Transverse colon (tissue), 4 donors: ENCODE measurements at regions not wholly inside any gene's neighbourhood (a gene's known extent, or its start where the extent isn't known, plus 50 kb on each side); places are given as distances from the start of the nearest gene placed in this dataset.

Source experiments
- DNase-seq: peaks from one replicate; pipeline ENCODE4 v3.0.0-alpha.2; 2019
- H3K27ac ChIP-seq, 4 donors: fragments of 200-600 bp; sonication (generic); 2 replicates each; pipeline ENCODE4 v1.5.1; 2016 to 2018; ENCODE audit warnings: inconsistent platforms in 4 of 4
- H3K27me3 ChIP-seq: fragments of 200-600 bp; sonication (generic); 2 replicates; pipeline ENCODE4 v1.5.1; 2017; ENCODE audit warnings: inconsistent platforms
- H3K36me3 ChIP-seq, 4 donors: fragments of 200-600 bp; sonication (generic); 2 replicates each; pipeline ENCODE4 v1.5.1; 2017 to 2019; ENCODE audit warnings: inconsistent platforms in 4 of 4
- H3K4me1 ChIP-seq, 4 donors: fragments of 200-600 bp; sonication (generic); 2 replicates each; pipeline ENCODE4 v1.5.1; 2017 to 2020; ENCODE audit warnings: inconsistent platforms in 4 of 4
- H3K4me3 ChIP-seq, 4 donors: fragments of 200-600 bp; sonication (generic); 1 replicate in 1 of 4; 2 replicates in 3 of 4; pipeline versions ENCODE4 v1.5.1 to v1.6.1; 2017 to 2019; ENCODE audit warnings: inconsistent platforms in 4 of 4
- H3K9me3 ChIP-seq, 2 donors: fragments of 200-600 bp; sonication (generic); 2 replicates each; pipeline ENCODE4 v1.5.1; 2017 to 2019; ENCODE audit warnings: inconsistent platforms in 2 of 2
- CTCF ChIP-seq, 5 experiments: fragments of 200-600 bp in 3 of 5; fragments of 450-650 bp in 2 of 5; sonication (generic) in 3 of 5; IDR thresholded peaks; 1 replicate in 2 of 5; 2 replicates in 3 of 5; pipeline ENCODE4 v1.5.1; 2016 to 2017; ENCODE audit warnings: antibody characterized with exemption in 5 of 5, inconsistent platforms in 3 of 5, mild to moderate bottlenecking in 2 of 5, moderate library complexity in 1 of 5
- EP300 ChIP-seq: sonication (generic); formaldehyde crosslinking; IDR thresholded peaks from one replicate; pipeline ENCODE4 v1.6.1; 2017; ENCODE audit warnings: antibody characterized with exemption, low read depth
- POLR2A ChIP-seq: fragments of 450-650 bp; IDR thresholded peaks from one replicate; pipeline ENCODE4 v1.6.1; 2016; ENCODE audit warnings: antibody characterized with exemption, mild to moderate bottlenecking, moderate library complexity
- POLR2AphosphoS5 ChIP-seq, 3 donors: sonication (generic); formaldehyde crosslinking; IDR thresholded peaks; one replicate each; pipeline ENCODE4 v1.6.1; 2016; ENCODE audit warnings: antibody characterized with exemption in 3 of 3
- WGBS, 2 donors: methylation state at CpG; one replicate each; pipeline ENCODE4 v1.1.5; 2018; ENCODE audit warnings: low coverage in 1 of 2; 5-methylcytosine and 5-hydroxymethylcytosine counted together
- in situ Hi-C, 4 donors: fragments of 200-750 bp; cut with MboI; loops; one replicate each; pipeline versions ENCODE4 v1.15.0 to v1.15.1; 2017; ENCODE audit warnings: low sequenced_read_pairs in 3 of 4, low pct_ligation_motif_present in 1 of 4, low pct_unique_long_range_greater_than_20kb in 1 of 4
- intact Hi-C: fragments of 100-400 bp; cut with DNase I; formaldehyde crosslinking; loops from one replicate; pipeline ENCODE4 v1.15.1; 2023; ENCODE audit warnings: low total_unique reads

- H3K9me3 ChIP-seq = no peaks in the 10 kb centered on the region
- 85 to 92% methylated on average over 6 of the region's 6 CpGs for WGBS, 2 donors
- H3K27ac ChIP-seq = no peak overlapping the region
- in situ Hi-C loops = no loop called here
- H3K4me3 ChIP-seq = no peak overlapping the region
- no peaks in the 10 kb centered on the region for H3K36me3 ChIP-seq
- peaks cover 0 to 19% (median 10%) of the 10 kb centered on the region in 4 donors for H3K4me1 ChIP-seq
- intact Hi-C loops = no loop called here
- TF ChIP-seq CTCF (IDR thresholded peaks at IDR 0.05) = no peak
- no peak for TF ChIP-seq EP300
- no peak for TF ChIP-seq POLR2A
- TF ChIP-seq POLR2AphosphoS5 (IDR thresholded peaks at IDR 0.05) = no peak
- H3K27me3 ChIP-seq = no peaks in the 10 kb centered on the region
- DNase-seq = no peak
These were observed 225.5 kb downstream of the KLF5 start for GRCh38 chr13:73284081-73284874.

GRCh38 chr13:73283636-73284035, 224.8 kb downstream of the KLF5 start:
- in situ Hi-C loops (no loop called here), intact Hi-C loops (no loop called here)
- H3K4me3 ChIP-seq = no peak overlapping the region

GRCh38 chr13:73281746-73282145, 222.9 kb downstream of the KLF5 start:
- DNase-seq = no peak
- Histone ChIP-seq H3K27me3 (no peaks in the 10 kb centered on the region), H3K27ac (no peak overlapping the region), H3K4me3 (no peak overlapping the region), H3K9me3 (peaks cover 0 to 5% of the 10 kb centered on the region in 2 donors), H3K36me3 (no peaks in the 10 kb centered on the region), H3K4me1 (peaks cover 0 to 5% (median 2%) of the 10 kb centered on the region in 4 donors)
- TF ChIP-seq CTCF (IDR thresholded peaks at IDR 0.05) = no peak
- TF ChIP-seq POLR2A = no peak
- no peak for TF ChIP-seq EP300
- TF ChIP-seq POLR2AphosphoS5 (IDR thresholded peaks at IDR 0.05) = no peak
- WGBS, 2 donors = 68 to 73% methylated on average over 2 of the region's 2 CpGs
- intact Hi-C loops (no loop called here), in situ Hi-C loops (no loop called here)

More at GRCh38 chr13:73283636-73284035, 224.8 kb downstream of the KLF5 start:
- no peaks in the 10 kb centered on the region for H3K27me3 ChIP-seq
- TF ChIP-seq POLR2AphosphoS5 (IDR thresholded peaks at IDR 0.05) (no peak), CTCF (IDR thresholded peaks at IDR 0.05) (no peak), EP300 (no peak), POLR2A (no peak)
- H3K9me3 ChIP-seq = no peaks in the 10 kb centered on the region
- 79 to 80% methylated on average over 1 to 6 of the region's 6 CpGs for WGBS, 2 donors
- no peak for DNase-seq
- no peak overlapping the region for H3K27ac ChIP-seq
- H3K4me1 ChIP-seq = peaks cover 0 to 19% (median 10%) of the 10 kb centered on the region in 4 donors
- H3K36me3 ChIP-seq = no peaks in the 10 kb centered on the region

GRCh38 chr13:73278186-73278585, 219.4 kb downstream of the KLF5 start:
- intact Hi-C loops = loop anchor here (1.0 kb wide), 1 partner anchor 10 kb away; no protein-coding TSS in a partner anchor
- in situ Hi-C loops = no loop called here
- H3K4me1 ChIP-seq = no peaks in the 10 kb centered on the region
- H3K4me3 ChIP-seq = no peak overlapping the region
- H3K9me3 ChIP-seq = peaks cover 0 to 5% of the 10 kb centered on the region in 2 donors
- no peaks in the 10 kb centered on the region for H3K27me3 ChIP-seq
- H3K36me3 ChIP-seq = no peaks in the 10 kb centered on the region
- WGBS, 2 donors = 73 to 75% methylated on average over 1 of the region's 1 CpG
- TF ChIP-seq POLR2AphosphoS5 (IDR thresholded peaks at IDR 0.05) (no peak), CTCF (IDR thresholded peaks at IDR 0.05) (no peak), EP300 (no peak)
- no peak overlapping the region for H3K27ac ChIP-seq
- no peak for DNase-seq
